CD14-positive monocyte (primary cell): ENCODE measurements at regions not wholly inside any gene's neighbourhood (a gene's known extent, or its start where the extent isn't known, plus 50 kb on each side); places are given as distances from the start of the nearest gene placed in this dataset.

Experiments used
- DNase-seq, 3 donors: peaks; one replicate each; pipeline ENCODE4 v3.0.0-alpha.2; 2011 to 2022
- H2AFZ ChIP-seq: 2 replicates; pipeline ENCODE4 v1.6.0; 2012; ENCODE audit warnings: mild to moderate bottlenecking, low read depth, low read length, inconsistent platforms; ENCODE audit not compliant: insufficient read depth, poor library complexity, severe bottlenecking
- H3K27ac ChIP-seq, 2 donors: 1 replicate in 1 of 2; 2 replicates in 1 of 2; pipeline ENCODE4 v1.5.1; 2012 to 2013; ENCODE audit warnings: low read length in 2 of 2, control low read depth in 1 of 2, inconsistent platforms in 1 of 2, low read depth in 1 of 2, mild to moderate bottlenecking in 1 of 2
- H3K27me3 ChIP-seq, 2 donors: one replicate each; pipeline versions ENCODE4 v1.6.0 to v1.6.1; 2011 to 2013; ENCODE audit warnings: low read length in 2 of 2; ENCODE audit not compliant: control insufficient read depth in 2 of 2, insufficient read depth in 2 of 2
- H3K36me3 ChIP-seq, 2 donors: replicated peaks in 1 of 2; 1 replicate in 1 of 2; 2 replicates in 1 of 2; pipeline versions ENCODE4 v1.5.1 to v1.6.1; 2012 to 2013; ENCODE audit warnings: low read length in 2 of 2, control low read depth in 1 of 2, inconsistent platforms in 1 of 2, mild to moderate bottlenecking in 1 of 2; ENCODE audit not compliant: insufficient read depth in 2 of 2, control insufficient read depth in 1 of 2
- H3K4me1 ChIP-seq, 2 donors: 1 replicate in 1 of 2; 2 replicates in 1 of 2; pipeline versions ENCODE4 v1.5.1 to v1.6.1; 2012 to 2013; ENCODE audit warnings: low read length in 2 of 2, control low read depth in 1 of 2, inconsistent platforms in 1 of 2, mild to moderate bottlenecking in 1 of 2, moderate library complexity in 1 of 2; ENCODE audit not compliant: insufficient read depth in 2 of 2, control insufficient read depth in 1 of 2
- H3K4me2 ChIP-seq: replicated peaks from 2 replicates; pipeline ENCODE3; 2012; ENCODE audit warnings: low read length, moderate library complexity, mild to moderate bottlenecking; ENCODE audit not compliant: poor library complexity, severe bottlenecking; ENCODE audit errors: extremely low read depth
- H3K4me3 ChIP-seq, 3 experiments: fragments of 200-600 bp in 1 of 3; sonication (generic) in 1 of 3; replicated peaks in 1 of 3; 1 replicate in 2 of 3; 2 replicates in 1 of 3; pipeline ENCODE4 v1.5.1; 2011 to 2013; ENCODE audit warnings: low read length in 3 of 3, mild to moderate bottlenecking in 3 of 3, control low read depth in 2 of 3, low read depth in 2 of 3, inconsistent platforms in 1 of 3, moderate library complexity in 1 of 3
- H3K79me2 ChIP-seq: 2 replicates; pipeline ENCODE4 v1.6.0; 2012; ENCODE audit warnings: mild to moderate bottlenecking, control low read depth, inconsistent platforms, low read length, moderate library complexity; ENCODE audit not compliant: insufficient read depth
- H3K9ac ChIP-seq: 2 replicates; pipeline ENCODE4 v1.6.0; 2017; ENCODE audit warnings: low read length, mild to moderate bottlenecking; ENCODE audit not compliant: insufficient read depth, poor library complexity, severe bottlenecking
- H3K9me3 ChIP-seq, 2 donors: replicated peaks in 1 of 2; 1 replicate in 1 of 2; 2 replicates in 1 of 2; pipeline versions ENCODE4 v1.5.1 to v1.6.1; 2012 to 2013; ENCODE audit warnings: low read length in 2 of 2, control low read depth in 1 of 2; ENCODE audit not compliant: control insufficient read depth in 1 of 2, insufficient read depth in 1 of 2
- H4K20me1 ChIP-seq: 2 replicates; pipeline ENCODE4 v1.6.0; 2012; ENCODE audit warnings: mild to moderate bottlenecking, low read length, control low read depth, moderate library complexity; ENCODE audit not compliant: insufficient read depth
- H3K27ac Mint-ChIP-seq, 7 donors: one replicate each; pipeline ENCODE4 v1.8.0; 2020; ENCODE audit warnings: mild to moderate bottlenecking in 7 of 7, mixed read lengths in 7 of 7, moderate library complexity in 6 of 7, inconsistent platforms in 2 of 7
- H3K27me3 Mint-ChIP-seq, 3 donors: one replicate each; pipeline ENCODE4 v1.8.0; 2021 to 2022; ENCODE audit warnings: low read depth in 3 of 3, mild to moderate bottlenecking in 3 of 3, mixed read lengths in 3 of 3, moderate library complexity in 3 of 3, inconsistent platforms in 1 of 3
- H3K36me3 Mint-ChIP-seq, 2 donors: one replicate each; pipeline ENCODE4 v1.8.0; 2020; ENCODE audit warnings: mixed read lengths in 2 of 2, inconsistent platforms in 1 of 2, mild to moderate bottlenecking in 1 of 2
- H3K4me1 Mint-ChIP-seq: one replicate; pipeline ENCODE4 v1.8.0; 2020; ENCODE audit warnings: mild to moderate bottlenecking, mixed read lengths
- H3K4me3 Mint-ChIP-seq, 2 donors: one replicate each; pipeline ENCODE4 v1.8.0; 2020; ENCODE audit warnings: mild to moderate bottlenecking in 2 of 2, mixed read lengths in 2 of 2, moderate library complexity in 1 of 2
- H3K9me3 Mint-ChIP-seq, 7 donors: one replicate each; pipeline ENCODE4 v1.8.0; 2020 to 2022; ENCODE audit warnings: mixed read lengths in 7 of 7, mild to moderate bottlenecking in 6 of 7, moderate library complexity in 6 of 7, inconsistent platforms in 2 of 7
- WGBS: methylation state at CpG from one replicate; pipeline ENCODE4 v1.1.5; 2013; ENCODE audit warnings: missing lambda C conversion rate; ENCODE audit not compliant: insufficient coverage; 5-methylcytosine and 5-hydroxymethylcytosine counted together
- intact Hi-C, 2 donors: fragments of 100-400 bp; cut with micrococcal nuclease; formaldehyde crosslinking; loops; one replicate each; pipeline versions ENCODE4 v1.15.0 to v1.15.1; 2023
- TF ChIP-seq, protein P1 (sequence below): fragments of 200-600 bp; IDR thresholded peaks from one replicate; pipeline ENCODE4 v1.8.0; 2022; ENCODE audit warnings: antibody characterized with exemption, mild to moderate bottlenecking

DNA sequence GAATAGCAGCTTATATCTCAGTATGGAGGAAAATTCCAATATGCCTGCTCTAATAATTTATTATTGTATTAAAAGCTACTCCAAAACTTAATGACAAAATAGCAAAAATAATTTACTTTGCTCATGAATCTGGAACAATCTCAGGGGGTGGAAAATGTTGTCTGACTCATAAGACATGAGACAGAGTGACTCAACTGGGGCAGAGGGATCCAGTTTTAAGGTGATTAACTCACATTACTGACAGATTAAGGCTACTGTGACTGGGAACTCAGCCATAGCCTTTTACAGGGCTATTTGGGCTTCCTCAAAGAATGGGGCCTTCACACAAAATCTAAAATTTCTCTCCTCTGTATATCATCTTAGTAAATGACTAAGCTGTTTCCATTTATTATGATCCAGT lies 1172.9 kb downstream of the CDH12 start:
- Histone ChIP-seq H3K9ac (no peak overlapping the region), H4K20me1 (no peaks in the 10 kb centered on the region), H3K4me1 (no peaks in the 10 kb centered on the region), H2AFZ (no peak overlapping the region), H3K27ac (no peak overlapping the region), H3K27me3 (no peaks in the 10 kb centered on the region), H3K4me3 (no peak overlapping the region), H3K79me2 (no peaks in the 10 kb centered on the region), H3K36me3 (no peaks in the 10 kb centered on the region), H3K4me2 (no peak overlapping the region), H3K9me3 (peaks cover 4 to 5% of the 10 kb centered on the region in 2 donors)
- TF ChIP-seq, protein P1, sequence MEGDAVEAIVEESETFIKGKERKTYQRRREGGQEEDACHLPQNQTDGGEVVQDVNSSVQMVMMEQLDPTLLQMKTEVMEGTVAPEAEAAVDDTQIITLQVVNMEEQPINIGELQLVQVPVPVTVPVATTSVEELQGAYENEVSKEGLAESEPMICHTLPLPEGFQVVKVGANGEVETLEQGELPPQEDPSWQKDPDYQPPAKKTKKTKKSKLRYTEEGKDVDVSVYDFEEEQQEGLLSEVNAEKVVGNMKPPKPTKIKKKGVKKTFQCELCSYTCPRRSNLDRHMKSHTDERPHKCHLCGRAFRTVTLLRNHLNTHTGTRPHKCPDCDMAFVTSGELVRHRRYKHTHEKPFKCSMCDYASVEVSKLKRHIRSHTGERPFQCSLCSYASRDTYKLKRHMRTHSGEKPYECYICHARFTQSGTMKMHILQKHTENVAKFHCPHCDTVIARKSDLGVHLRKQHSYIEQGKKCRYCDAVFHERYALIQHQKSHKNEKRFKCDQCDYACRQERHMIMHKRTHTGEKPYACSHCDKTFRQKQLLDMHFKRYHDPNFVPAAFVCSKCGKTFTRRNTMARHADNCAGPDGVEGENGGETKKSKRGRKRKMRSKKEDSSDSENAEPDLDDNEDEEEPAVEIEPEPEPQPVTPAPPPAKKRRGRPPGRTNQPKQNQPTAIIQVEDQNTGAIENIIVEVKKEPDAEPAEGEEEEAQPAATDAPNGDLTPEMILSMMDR, result no peak
- Mint-ChIP-seq H3K27me3 (no peaks in the 10 kb centered on the region), H3K36me3 (no peaks in the 10 kb centered on the region), H3K27ac (no peak overlapping the region), H3K9me3 (peaks cover 0 to 3% (median 2%) of the 10 kb centered on the region in 7 donors), H3K4me1 (no peaks in the 10 kb centered on the region), H3K4me3 (no peak overlapping the region)
- intact Hi-C loops, result no loop called here
- DNase-seq, result no peak

DNA sequence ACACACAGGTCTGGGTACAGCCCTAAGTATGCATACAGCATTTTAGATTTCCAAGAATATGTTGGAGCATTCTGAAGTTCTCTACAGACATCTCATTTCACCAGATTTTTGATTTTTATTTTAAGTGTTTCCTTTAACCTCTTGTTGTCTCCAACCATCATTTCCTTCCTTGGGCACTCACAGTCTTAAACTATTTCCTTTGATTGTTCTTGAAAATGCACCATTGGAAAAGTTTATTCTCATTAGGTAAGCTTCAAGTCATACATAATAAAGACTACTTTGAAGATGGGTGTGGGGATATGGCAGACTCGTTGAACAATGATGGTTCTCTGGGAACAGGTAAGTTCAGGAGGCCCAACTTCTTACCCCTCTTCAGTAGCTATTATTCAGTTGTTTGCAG lies 1174.6 kb downstream of the CDH12 start:
- H3K36me3 Mint-ChIP-seq, result no peaks in the 10 kb centered on the region
- H4K20me1 ChIP-seq, result no peaks in the 10 kb centered on the region
- no peaks in the 10 kb centered on the region for H3K27me3 Mint-ChIP-seq
- no peaks in the 10 kb centered on the region for H3K27me3 ChIP-seq
- H3K9ac ChIP-seq, result no peak overlapping the region
- no peaks in the 10 kb centered on the region for H3K36me3 ChIP-seq
- H3K9me3 ChIP-seq, result peaks cover 4 to 5% of the 10 kb centered on the region in 2 donors
- H3K4me1 ChIP-seq, result no peaks in the 10 kb centered on the region
- no peak overlapping the region for H3K27ac ChIP-seq
- no peak overlapping the region for H3K4me3 Mint-ChIP-seq
- H3K4me3 ChIP-seq, result no peak overlapping the region
- TF ChIP-seq, protein P1, result no peak
- intact Hi-C loops, result no loop called here
- H3K79me2 ChIP-seq, result no peaks in the 10 kb centered on the region
- DNase-seq, result no peak
- H3K9me3 Mint-ChIP-seq, result peaks cover 0 to 3% (median 2%) of the 10 kb centered on the region in 7 donors
- no peaks in the 10 kb centered on the region for H3K4me1 Mint-ChIP-seq
- H3K27ac Mint-ChIP-seq, result no peak overlapping the region
- no peak overlapping the region for H2AFZ ChIP-seq
- H3K4me2 ChIP-seq, result no peak overlapping the region
- no CpG with 5 or more reads among the region's 1 CpG for WGBS
